ENCODE measurements at regions not wholly inside any gene's neighbourhood (a gene's known extent, or its start where the extent isn't known, plus 50 kb on each side); places are given as distances from the start of the nearest gene placed in this dataset.

DNA sequence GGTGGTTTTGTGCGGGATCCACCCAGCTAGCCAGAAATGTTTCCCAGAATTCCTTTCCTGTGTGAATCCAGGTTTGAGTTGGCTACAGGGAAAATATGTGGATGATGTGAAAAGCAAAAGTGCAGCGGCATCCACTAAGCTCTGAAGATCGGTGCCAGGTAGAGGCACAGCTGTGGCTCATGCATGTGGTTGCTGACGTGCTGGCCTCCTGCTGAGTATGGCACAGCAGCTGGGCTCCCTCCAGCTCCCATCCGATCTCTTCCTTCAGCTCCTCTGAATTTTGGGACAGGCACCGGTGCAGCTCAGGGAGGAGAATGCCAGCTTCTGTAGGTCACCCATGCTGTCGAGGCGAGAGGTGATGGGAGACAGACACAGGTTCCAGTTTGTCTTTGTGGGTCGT lies 84.0 kb upstream of the GSX1 start:
- no peak for TF ChIP-seq POLR2A (IDR thresholded peaks at IDR 0.05)
- TF ChIP-seq, protein P1, sequence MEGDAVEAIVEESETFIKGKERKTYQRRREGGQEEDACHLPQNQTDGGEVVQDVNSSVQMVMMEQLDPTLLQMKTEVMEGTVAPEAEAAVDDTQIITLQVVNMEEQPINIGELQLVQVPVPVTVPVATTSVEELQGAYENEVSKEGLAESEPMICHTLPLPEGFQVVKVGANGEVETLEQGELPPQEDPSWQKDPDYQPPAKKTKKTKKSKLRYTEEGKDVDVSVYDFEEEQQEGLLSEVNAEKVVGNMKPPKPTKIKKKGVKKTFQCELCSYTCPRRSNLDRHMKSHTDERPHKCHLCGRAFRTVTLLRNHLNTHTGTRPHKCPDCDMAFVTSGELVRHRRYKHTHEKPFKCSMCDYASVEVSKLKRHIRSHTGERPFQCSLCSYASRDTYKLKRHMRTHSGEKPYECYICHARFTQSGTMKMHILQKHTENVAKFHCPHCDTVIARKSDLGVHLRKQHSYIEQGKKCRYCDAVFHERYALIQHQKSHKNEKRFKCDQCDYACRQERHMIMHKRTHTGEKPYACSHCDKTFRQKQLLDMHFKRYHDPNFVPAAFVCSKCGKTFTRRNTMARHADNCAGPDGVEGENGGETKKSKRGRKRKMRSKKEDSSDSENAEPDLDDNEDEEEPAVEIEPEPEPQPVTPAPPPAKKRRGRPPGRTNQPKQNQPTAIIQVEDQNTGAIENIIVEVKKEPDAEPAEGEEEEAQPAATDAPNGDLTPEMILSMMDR (IDR thresholded peaks at IDR 0.05 in 4 of 5, conservative IDR thresholded peaks at IDR 0.05 in 1 of 5): no peak

Data from gastrocnemius medialis (tissue), 4 donors.